Type B pancreatic cell (in vitro differentiated cells): ENCODE measurements at regions not wholly inside any gene's neighbourhood (a gene's known extent, or its start where the extent isn't known, plus 50 kb on each side); places are given as distances from the start of the nearest gene placed in this dataset.
"Not testable (repeated sequence)": the region's sequence is repeated elsewhere in the genome, so short reads cannot be mapped to it uniquely, and the experiment has no call there.

ENCODE experiments used
- DNase-seq: peaks from one replicate; pipeline ENCODE4 v3.0.0; 2021; ENCODE audit warnings: mixed read lengths; ENCODE audit not compliant: unreplicated experiment; ENCODE audit errors: extremely low spot score
- H3K27ac Mint-ChIP-seq: 2 replicates; pipeline ENCODE4 v1.8.0; 2021; ENCODE audit warnings: mild to moderate bottlenecking, mixed read lengths
- H3K27me3 Mint-ChIP-seq: 2 replicates; pipeline ENCODE4 v1.8.0; 2021; ENCODE audit warnings: mixed read lengths
- H3K36me3 Mint-ChIP-seq: 2 replicates; pipeline ENCODE4 v1.8.0; 2021; ENCODE audit warnings: mixed read lengths
- H3K4me1 Mint-ChIP-seq: one replicate; pipeline ENCODE4 v1.8.0; 2021; ENCODE audit warnings: mixed read lengths; ENCODE audit not compliant: unreplicated experiment
- H3K4me3 Mint-ChIP-seq: 2 replicates; pipeline ENCODE4 v1.8.0; 2021; ENCODE audit warnings: mild to moderate bottlenecking, mixed read lengths
- H3K9me3 Mint-ChIP-seq: 2 replicates; pipeline ENCODE4 v1.8.0; 2021; ENCODE audit warnings: mixed read lengths
- TF ChIP-seq, protein P1 (sequence below): fragments of 200-600 bp; sonication (generic); conservative IDR thresholded peaks from 2 replicates; pipeline ENCODE4 v1.5.0; 2021; ENCODE audit warnings: antibody characterized with exemption, mild to moderate bottlenecking

DNA sequence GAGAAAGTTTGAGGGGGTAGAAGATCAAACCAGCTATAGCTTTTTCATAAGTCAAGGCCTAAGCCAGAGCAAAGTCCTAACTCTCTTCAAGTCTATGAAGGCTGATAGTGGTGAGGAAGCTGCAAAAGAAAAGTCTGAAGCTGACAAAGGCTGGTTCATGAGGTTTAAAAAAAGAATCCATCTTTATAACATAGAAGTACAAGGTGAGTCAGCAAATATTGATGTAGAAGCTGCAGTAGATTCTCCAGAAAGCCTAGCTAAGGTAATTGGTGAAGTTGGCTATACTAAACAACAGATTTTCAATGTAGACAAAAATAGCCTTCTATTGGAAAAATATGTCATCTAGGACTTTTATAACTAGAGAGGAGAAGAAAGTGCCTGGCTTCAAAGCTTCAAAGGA lies 141.4 kb upstream of the ZNF521 start:
- peaks cover 10% of the 10 kb centered on the region for H3K4me1 Mint-ChIP-seq
- H3K36me3 Mint-ChIP-seq = no peaks in the 10 kb centered on the region
- H3K4me3 Mint-ChIP-seq = no peak overlapping the region
- peaks cover 20% of the 10 kb centered on the region for H3K27me3 Mint-ChIP-seq
- TF ChIP-seq, protein P1, sequence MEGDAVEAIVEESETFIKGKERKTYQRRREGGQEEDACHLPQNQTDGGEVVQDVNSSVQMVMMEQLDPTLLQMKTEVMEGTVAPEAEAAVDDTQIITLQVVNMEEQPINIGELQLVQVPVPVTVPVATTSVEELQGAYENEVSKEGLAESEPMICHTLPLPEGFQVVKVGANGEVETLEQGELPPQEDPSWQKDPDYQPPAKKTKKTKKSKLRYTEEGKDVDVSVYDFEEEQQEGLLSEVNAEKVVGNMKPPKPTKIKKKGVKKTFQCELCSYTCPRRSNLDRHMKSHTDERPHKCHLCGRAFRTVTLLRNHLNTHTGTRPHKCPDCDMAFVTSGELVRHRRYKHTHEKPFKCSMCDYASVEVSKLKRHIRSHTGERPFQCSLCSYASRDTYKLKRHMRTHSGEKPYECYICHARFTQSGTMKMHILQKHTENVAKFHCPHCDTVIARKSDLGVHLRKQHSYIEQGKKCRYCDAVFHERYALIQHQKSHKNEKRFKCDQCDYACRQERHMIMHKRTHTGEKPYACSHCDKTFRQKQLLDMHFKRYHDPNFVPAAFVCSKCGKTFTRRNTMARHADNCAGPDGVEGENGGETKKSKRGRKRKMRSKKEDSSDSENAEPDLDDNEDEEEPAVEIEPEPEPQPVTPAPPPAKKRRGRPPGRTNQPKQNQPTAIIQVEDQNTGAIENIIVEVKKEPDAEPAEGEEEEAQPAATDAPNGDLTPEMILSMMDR = no peak
- no peak overlapping the region for H3K27ac Mint-ChIP-seq
- DNase-seq = no peak
- H3K9me3 Mint-ChIP-seq = peaks cover 15% of the 10 kb centered on the region

DNA sequence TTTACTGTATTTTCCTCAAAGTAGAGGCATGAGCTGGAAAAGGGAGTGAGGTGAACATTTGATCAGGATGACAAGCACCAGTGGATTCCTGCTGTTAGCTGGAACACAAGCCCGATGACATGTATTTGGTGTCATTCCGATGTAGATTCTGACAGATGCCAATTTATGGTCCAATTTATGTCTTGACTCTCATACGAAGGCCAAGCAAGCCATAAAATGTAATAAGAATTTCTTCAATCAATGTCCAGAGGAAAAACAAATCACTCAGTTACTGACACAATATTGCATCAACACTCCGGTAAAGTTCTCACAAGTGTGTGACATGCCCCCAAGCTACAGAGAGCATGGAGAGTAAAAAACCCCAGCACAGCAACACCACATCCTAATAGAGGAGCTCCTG lies 138.3 kb upstream of the ZNF521 start:
- H3K4me3 Mint-ChIP-seq = no peak overlapping the region
- TF ChIP-seq, protein P1 = no peak
- peaks cover 15% of the 10 kb centered on the region for H3K9me3 Mint-ChIP-seq
- H3K4me1 Mint-ChIP-seq = peaks cover 10% of the 10 kb centered on the region
- DNase-seq = no peak
- H3K36me3 Mint-ChIP-seq = no peaks in the 10 kb centered on the region
- H3K27me3 Mint-ChIP-seq = peaks cover 9% of the 10 kb centered on the region
- no peak overlapping the region for H3K27ac Mint-ChIP-seq

DNA sequence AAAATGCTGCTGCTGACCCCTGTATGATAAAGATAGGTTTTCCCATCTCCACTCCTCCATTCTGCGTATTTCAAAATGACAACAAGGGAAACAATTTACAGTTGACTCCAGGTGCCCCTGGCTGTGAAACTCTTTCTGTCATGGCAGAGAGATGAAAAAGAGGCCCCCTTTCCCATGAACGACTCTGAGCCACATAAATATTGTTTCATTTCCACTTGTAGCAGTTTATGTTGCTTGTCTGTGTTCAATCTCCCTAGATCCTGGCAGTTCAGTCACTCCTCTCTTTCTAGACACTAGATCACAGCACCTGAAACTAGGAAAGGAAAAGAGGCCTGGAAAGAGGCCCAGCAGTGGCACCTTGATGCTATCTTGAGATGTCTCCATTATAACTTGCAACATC lies 121.0 kb upstream of the ZNF521 start:
- no peak overlapping the region for H3K4me3 Mint-ChIP-seq
- no peaks in the 10 kb centered on the region for H3K36me3 Mint-ChIP-seq
- H3K27ac Mint-ChIP-seq = no peak overlapping the region
- peaks cover under 1% of the 10 kb centered on the region for H3K4me1 Mint-ChIP-seq
- TF ChIP-seq, protein P1 = no peak
- peaks cover 3% of the 10 kb centered on the region for H3K9me3 Mint-ChIP-seq
- DNase-seq = no peak
- peaks cover 3% of the 10 kb centered on the region for H3K27me3 Mint-ChIP-seq

DNA sequence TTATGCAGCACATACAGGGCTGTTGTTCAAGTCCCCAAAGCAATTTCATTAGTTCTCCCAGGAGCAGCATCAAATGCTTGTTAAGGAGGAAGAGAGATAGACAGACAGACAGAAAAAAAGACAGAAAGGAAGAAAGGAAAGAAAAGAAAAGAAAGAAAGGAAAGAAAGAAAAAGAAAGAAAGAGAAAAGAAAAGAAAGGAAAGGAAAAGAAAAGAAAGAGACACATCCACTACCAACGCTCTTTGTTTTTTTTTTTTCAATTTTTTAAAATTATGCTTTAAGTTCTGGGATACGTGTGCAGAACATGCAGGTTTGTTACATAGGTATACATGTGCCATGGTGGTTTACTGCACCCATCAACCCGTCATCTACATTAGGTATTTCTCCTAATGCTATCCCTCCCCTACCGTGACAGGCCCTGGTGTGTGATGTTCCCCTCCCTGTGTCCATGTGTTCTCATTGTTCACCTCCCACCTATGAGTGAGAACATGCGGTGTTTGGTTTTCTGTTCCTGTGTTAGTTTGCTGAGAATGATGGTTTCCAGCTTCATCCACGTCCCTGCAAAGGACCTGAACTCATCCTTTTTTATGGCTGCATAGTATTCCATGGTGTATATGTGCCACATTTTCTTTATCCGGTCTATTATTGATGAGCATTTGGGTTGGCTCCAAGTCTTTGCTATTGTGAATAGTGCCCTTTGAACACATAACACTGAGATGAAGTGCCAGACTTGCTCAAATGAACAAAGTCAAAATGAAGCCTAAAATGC lies 119.0 kb upstream of the ZNF521 start:
- H3K9me3 Mint-ChIP-seq, H3K36me3 Mint-ChIP-seq, H3K4me3 Mint-ChIP-seq, H3K27ac Mint-ChIP-seq, DNase-seq, H3K4me1 Mint-ChIP-seq, H3K27me3 Mint-ChIP-seq: not testable (repeated sequence)

DNA sequence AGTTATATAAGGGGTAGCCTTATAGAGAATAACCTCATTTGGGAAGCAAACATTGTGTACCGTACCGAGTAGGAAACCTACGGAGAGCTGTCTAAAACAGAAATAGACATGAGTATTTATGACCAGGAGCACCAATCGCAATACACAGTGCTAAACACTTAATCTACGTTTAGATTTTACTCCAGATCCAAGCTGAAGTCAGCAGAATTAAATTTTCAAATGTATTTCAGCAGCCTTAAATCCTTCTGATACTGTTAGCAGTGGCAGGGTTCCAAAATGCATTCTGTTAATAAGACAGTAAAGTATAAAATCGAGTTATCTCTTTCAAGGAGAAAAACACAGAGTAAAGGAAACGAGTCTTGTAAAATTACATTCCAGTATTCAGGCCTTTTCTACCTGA lies 118.1 kb upstream of the ZNF521 start:
- no peak overlapping the region for H3K4me3 Mint-ChIP-seq
- peaks cover 18% of the 10 kb centered on the region for H3K4me1 Mint-ChIP-seq

DNA sequence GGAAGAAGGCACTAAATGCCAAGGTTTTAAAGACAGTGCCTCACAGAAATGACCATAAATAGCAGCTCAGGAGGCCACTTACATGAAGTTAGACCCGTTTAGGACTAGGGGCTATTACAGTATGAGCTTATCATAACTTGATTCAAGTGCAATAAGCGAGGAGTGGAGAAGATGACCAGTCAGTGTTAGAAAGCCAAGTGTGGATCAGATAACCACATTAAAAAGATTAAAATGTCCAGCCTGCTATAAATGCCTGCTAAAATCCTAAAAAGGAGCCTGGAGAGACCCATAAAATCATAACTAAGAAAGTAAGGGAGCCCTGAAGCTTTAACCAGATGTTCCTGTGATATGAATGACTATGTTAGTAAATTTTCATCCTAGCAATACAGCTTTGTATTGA lies 117.5 kb upstream of the ZNF521 start:
- TF ChIP-seq, protein P1 = no peak
- Mint-ChIP-seq H3K4me1 (peaks cover 24% of the 10 kb centered on the region), H3K27ac (no peak overlapping the region), H3K36me3 (no peaks in the 10 kb centered on the region), H3K9me3 (no peaks in the 10 kb centered on the region), H3K27me3 (peaks cover 5% of the 10 kb centered on the region), H3K4me3 (no peak overlapping the region)
- no peak for DNase-seq

More for the DNA sequence above, 118.1 kb upstream of the ZNF521 start:
- H3K27ac Mint-ChIP-seq = no peak overlapping the region
- H3K27me3 Mint-ChIP-seq = peaks cover 5% of the 10 kb centered on the region
- TF ChIP-seq, protein P1 = no peak
- no peaks in the 10 kb centered on the region for H3K9me3 Mint-ChIP-seq
- DNase-seq = no peak
- H3K36me3 Mint-ChIP-seq = no peaks in the 10 kb centered on the region
